Loucy (cell line): ENCODE measurements at regions not wholly inside any gene's neighbourhood (a gene's known extent, or its start where the extent isn't known, plus 50 kb on each side); places are given as distances from the start of the nearest gene placed in this dataset.

Experiments used
- EZH2phosphoT487 ChIP-seq: fragments of 200-600 bp; IDR thresholded peaks from 2 replicates; pipeline ENCODE4 v1.6.1; 2018; ENCODE audit warnings: antibody characterized with exemption, mild to moderate bottlenecking, moderate library complexity, borderline replicate concordance
- TF ChIP-seq, protein P1 (sequence below): fragments of 200-600 bp; sonication (generic); conservative IDR thresholded peaks from 2 replicates; pipeline ENCODE4 v1.5.1; 2014; ENCODE audit warnings: mild to moderate bottlenecking, antibody characterized with exemption, low read length

DNA sequence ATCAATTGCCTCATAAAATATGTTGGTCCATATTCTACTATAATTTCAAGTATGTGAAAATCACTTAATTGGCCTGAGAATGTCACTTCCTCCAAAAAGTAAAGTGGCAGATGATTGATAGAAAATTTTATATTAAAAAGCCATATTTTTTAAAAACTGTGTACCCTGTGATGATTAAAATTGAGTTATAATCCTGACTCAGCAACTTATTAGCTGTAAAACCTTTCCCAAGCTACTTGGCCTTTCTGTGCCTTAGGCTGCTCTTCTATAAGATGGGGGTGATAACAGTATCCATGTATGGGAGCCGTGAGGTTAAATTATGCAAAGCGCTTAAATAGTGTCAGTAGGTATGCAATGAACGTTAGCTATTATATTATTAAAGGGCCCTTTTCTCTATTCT, 524.4 kb downstream of the TFAP2A start:
- TF ChIP-seq, protein P1, sequence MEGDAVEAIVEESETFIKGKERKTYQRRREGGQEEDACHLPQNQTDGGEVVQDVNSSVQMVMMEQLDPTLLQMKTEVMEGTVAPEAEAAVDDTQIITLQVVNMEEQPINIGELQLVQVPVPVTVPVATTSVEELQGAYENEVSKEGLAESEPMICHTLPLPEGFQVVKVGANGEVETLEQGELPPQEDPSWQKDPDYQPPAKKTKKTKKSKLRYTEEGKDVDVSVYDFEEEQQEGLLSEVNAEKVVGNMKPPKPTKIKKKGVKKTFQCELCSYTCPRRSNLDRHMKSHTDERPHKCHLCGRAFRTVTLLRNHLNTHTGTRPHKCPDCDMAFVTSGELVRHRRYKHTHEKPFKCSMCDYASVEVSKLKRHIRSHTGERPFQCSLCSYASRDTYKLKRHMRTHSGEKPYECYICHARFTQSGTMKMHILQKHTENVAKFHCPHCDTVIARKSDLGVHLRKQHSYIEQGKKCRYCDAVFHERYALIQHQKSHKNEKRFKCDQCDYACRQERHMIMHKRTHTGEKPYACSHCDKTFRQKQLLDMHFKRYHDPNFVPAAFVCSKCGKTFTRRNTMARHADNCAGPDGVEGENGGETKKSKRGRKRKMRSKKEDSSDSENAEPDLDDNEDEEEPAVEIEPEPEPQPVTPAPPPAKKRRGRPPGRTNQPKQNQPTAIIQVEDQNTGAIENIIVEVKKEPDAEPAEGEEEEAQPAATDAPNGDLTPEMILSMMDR = no peak
- no peak for TF ChIP-seq EZH2phosphoT487
